AG04450 (cell line): ENCODE measurements at regions not wholly inside any gene's neighbourhood (a gene's known extent, or its start where the extent isn't known, plus 50 kb on each side); places are given as distances from the start of the nearest gene placed in this dataset.

Experiments used
- CTCF ChIA-PET: fragments of 300-600, 350-600 bp; formaldehyde crosslinking; extraction: SDS; loops from one replicate; lab custom pipeline; 2022; ENCODE audit warnings: antibody characterized with exemption, inconsistent platforms; lab: Charles Lee
- POLR2A ChIA-PET: fragments of 350-600 bp; formaldehyde crosslinking; extraction: SDS; loops from one replicate; lab custom pipeline; 2021; ENCODE audit warnings: antibody characterized with exemption, inconsistent platforms; lab: Yijun Ruan, JAX
- DNase-seq: peaks from one replicate; pipeline ENCODE4 v3.0.0-alpha.2; 2011; ENCODE audit warnings: low read depth, low spot score
- H3K27ac ChIP-seq: one replicate; pipeline ENCODE4 v1.5.1; 2012; ENCODE audit warnings: low read depth, low read length, control low read depth
- H3K27me3 ChIP-seq: one replicate; pipeline ENCODE4 v1.6.0; 2012; ENCODE audit warnings: low read length; ENCODE audit not compliant: control insufficient read depth, insufficient read depth
- H3K4me3 ChIP-seq: 2 replicates; pipeline ENCODE4 v1.5.1; 2011; ENCODE audit warnings: mild to moderate bottlenecking, low read depth, low read length, control low read depth
- H3K9me3 ChIP-seq: 2 replicates; pipeline ENCODE4 v1.5.1; 2012; ENCODE audit warnings: low read length; ENCODE audit not compliant: control insufficient read depth, insufficient read depth
- CTCF ChIP-seq: IDR thresholded peaks from 2 replicates; pipeline ENCODE4 v1.5.1; 2011; ENCODE audit warnings: low read depth, low read length, control low read depth, inconsistent platforms

- DNase-seq = no peak
- H3K9me3 ChIP-seq = peaks cover 7% of the 10 kb centered on the region
- no peak overlapping the region for H3K27ac ChIP-seq
- no peaks in the 10 kb centered on the region for H3K27me3 ChIP-seq
- ChIA-PET CTCF (no interaction called here), POLR2A (no interaction called here)
- no peak overlapping the region for H3K4me3 ChIP-seq
- no peak for TF ChIP-seq CTCF
Observed at GRCh38 chr5:19334278-19334677, 653.7 kb downstream of the CDH18 start.

GRCh38 chr5:19342942-19343341 lies 645.1 kb downstream of the CDH18 start:
- no peak for DNase-seq
- no peak overlapping the region for H3K27ac ChIP-seq
- TF ChIP-seq CTCF = no peak
- POLR2A ChIA-PET = no interaction called here
- no peak overlapping the region for H3K4me3 ChIP-seq
- H3K27me3 ChIP-seq = no peaks in the 10 kb centered on the region
- H3K9me3 ChIP-seq = peaks cover 3% of the 10 kb centered on the region
- CTCF ChIA-PET = no interaction called here

GRCh38 chr5:19352120-19352519 lies 635.9 kb downstream of the CDH18 start:
- Histone ChIP-seq H3K4me3 (no peak overlapping the region), H3K9me3 (no peaks in the 10 kb centered on the region), H3K27ac (no peak overlapping the region), H3K27me3 (no peaks in the 10 kb centered on the region)
- TF ChIP-seq CTCF = no peak
- DNase-seq = no peak
- ChIA-PET CTCF (no interaction called here), POLR2A (no interaction called here)

GRCh38 chr5:19369048-19369447 lies 619.0 kb downstream of the CDH18 start:
- ChIA-PET CTCF (no interaction called here), POLR2A (no interaction called here)

GRCh38 chr5:19369561-19369960 lies 618.4 kb downstream of the CDH18 start:
- H3K27ac ChIP-seq = no peak overlapping the region
- DNase-seq = no peak
- TF ChIP-seq CTCF = no peak
- POLR2A ChIA-PET = no interaction called here
- CTCF ChIA-PET = no interaction called here
- no peaks in the 10 kb centered on the region for H3K27me3 ChIP-seq
- no peak overlapping the region for H3K4me3 ChIP-seq
- H3K9me3 ChIP-seq = peaks cover 4% of the 10 kb centered on the region; the same call in 1 of the 2 replicates

More at GRCh38 chr5:19369048-19369447, 619.0 kb downstream of the CDH18 start:
- Histone ChIP-seq H3K4me3 (no peak overlapping the region), H3K9me3 (peaks cover 4% of the 10 kb centered on the region; the same call in 1 of the 2 replicates), H3K27ac (no peak overlapping the region), H3K27me3 (no peaks in the 10 kb centered on the region)
- DNase-seq = no peak
- TF ChIP-seq CTCF = no peak
